ENCODE measurements at regions not wholly inside any gene's neighbourhood (a gene's known extent, or its start where the extent isn't known, plus 50 kb on each side); places are given as distances from the start of the nearest gene placed in this dataset.

GRCh38 chr15:69625328-69625727, 172.7 kb downstream of the RPLP1 start:
- H3K4me1 ChIP-seq (ENCODE audit: low read length): no peaks in the 10 kb centered on the region
- H3K36me3 ChIP-seq (replicated peaks; ENCODE audit: insufficient read depth, low read length): no peaks in the 10 kb centered on the region
- no peak overlapping the region for H2AFZ ChIP-seq (ENCODE audit: low read length)
- H3K27me3 ChIP-seq (replicated peaks; ENCODE audit: insufficient read depth, low read length): no peaks in the 10 kb centered on the region
- H3K4me2 ChIP-seq (ENCODE audit: low read depth, low read length): no peak overlapping the region
- H3K4me3 ChIP-seq (ENCODE audit: low read length): no peak overlapping the region
- TF ChIP-seq EZH2 (optimal IDR thresholded peaks at IDR 0.05; ENCODE audit: low read depth, low read length): no peak
- no peak for TF ChIP-seq EZH2phosphoT487 (IDR thresholded peaks at IDR 0.05; ENCODE audit: low read length)
- TF ChIP-seq CTCF (IDR thresholded peaks at IDR 0.05; ENCODE audit: low read length): no peak
- no peaks in the 10 kb centered on the region for H3K9me3 ChIP-seq (replicated peaks; ENCODE audit: insufficient read depth, low read length)
- H3F3A ChIP-seq (ENCODE audit: insufficient read depth, low read length): no peaks in the 10 kb centered on the region
- H3K9me2 ChIP-seq (replicated peaks; ENCODE audit: insufficient read depth, low read length): no peaks in the 10 kb centered on the region
- H3K79me2 ChIP-seq (ENCODE audit: low read length): no peaks in the 10 kb centered on the region
- no peaks in the 10 kb centered on the region for H4K20me1 ChIP-seq (ENCODE audit: insufficient read depth, low read length)
- H3K9ac ChIP-seq (ENCODE audit: low read length): no peak overlapping the region
- H3K27ac ChIP-seq (ENCODE audit: low read length): no peak overlapping the region
- DNase-seq: no peak

- Histone ChIP-seq H4K20me1 (ENCODE audit: insufficient read depth, low read length) (no peaks in the 10 kb centered on the region), H3K4me1 (ENCODE audit: low read length) (no peaks in the 10 kb centered on the region), H3K27ac (ENCODE audit: low read length) (no peak overlapping the region), H3K36me3 (replicated peaks; ENCODE audit: insufficient read depth, low read length) (no peaks in the 10 kb centered on the region), H3F3A (ENCODE audit: insufficient read depth, low read length) (no peaks in the 10 kb centered on the region), H3K4me3 (ENCODE audit: low read length) (no peak overlapping the region), H3K9me3 (replicated peaks; ENCODE audit: insufficient read depth, low read length) (no peaks in the 10 kb centered on the region), H3K4me2 (ENCODE audit: low read depth, low read length) (no peak overlapping the region), H3K79me2 (ENCODE audit: low read length) (no peaks in the 10 kb centered on the region), H3K9ac (ENCODE audit: low read length) (no peak overlapping the region), H2AFZ (ENCODE audit: low read length) (no peak overlapping the region), H3K9me2 (replicated peaks; ENCODE audit: insufficient read depth, low read length) (no peaks in the 10 kb centered on the region), H3K27me3 (replicated peaks; ENCODE audit: insufficient read depth, low read length) (no peaks in the 10 kb centered on the region)
- TF ChIP-seq EZH2 (optimal IDR thresholded peaks at IDR 0.05; ENCODE audit: low read depth, low read length) (no peak), CTCF (IDR thresholded peaks at IDR 0.05; ENCODE audit: low read length) (no peak), EZH2phosphoT487 (IDR thresholded peaks at IDR 0.05; ENCODE audit: low read length) (no peak)
- DNase-seq: no peak
Observed at GRCh38 chr15:69626095-69627066, 173.8 kb downstream of the RPLP1 start.

- no peaks in the 10 kb centered on the region for H3K36me3 ChIP-seq (replicated peaks; ENCODE audit: insufficient read depth, low read length)
- no peaks in the 10 kb centered on the region for H3K79me2 ChIP-seq (ENCODE audit: low read length)
- H3K9me3 ChIP-seq (replicated peaks; ENCODE audit: insufficient read depth, low read length): no peaks in the 10 kb centered on the region
- no peak overlapping the region for H3K4me3 ChIP-seq (ENCODE audit: low read length)
- TF ChIP-seq EZH2phosphoT487 (IDR thresholded peaks at IDR 0.05; ENCODE audit: low read length): no peak
- no peak for TF ChIP-seq EZH2 (optimal IDR thresholded peaks at IDR 0.05; ENCODE audit: low read depth, low read length)
- no peak for TF ChIP-seq CTCF (IDR thresholded peaks at IDR 0.05; ENCODE audit: low read length)
- H3K9me2 ChIP-seq (replicated peaks; ENCODE audit: insufficient read depth, low read length): no peaks in the 10 kb centered on the region
- H3F3A ChIP-seq (ENCODE audit: insufficient read depth, low read length): no peaks in the 10 kb centered on the region
- no peak overlapping the region for H3K9ac ChIP-seq (ENCODE audit: low read length)
- no peaks in the 10 kb centered on the region for H3K4me1 ChIP-seq (ENCODE audit: low read length)
- H4K20me1 ChIP-seq (ENCODE audit: insufficient read depth, low read length): no peaks in the 10 kb centered on the region
- no peak overlapping the region for H3K27ac ChIP-seq (ENCODE audit: low read length)
- no peak overlapping the region for H2AFZ ChIP-seq (ENCODE audit: low read length)
- DNase-seq: no peak
- H3K27me3 ChIP-seq (replicated peaks; ENCODE audit: insufficient read depth, low read length): no peaks in the 10 kb centered on the region
- no peak overlapping the region for H3K4me2 ChIP-seq (ENCODE audit: low read depth, low read length)
Observed at GRCh38 chr15:69627548-69628158, 175.0 kb downstream of the RPLP1 start.

All from MM.1S (cell line).